HEK293T (cell line): ENCODE measurements at regions not wholly inside any gene's neighbourhood (a gene's known extent, or its start where the extent isn't known, plus 50 kb on each side); places are given as distances from the start of the nearest gene placed in this dataset.

Source experiments
- CTCF ChIA-PET: fragments of 350-600 bp; formaldehyde crosslinking; extraction: SDS; loops from one replicate; lab custom pipeline; 2021; ENCODE audit warnings: antibody characterized with exemption, inconsistent platforms; lab: Yijun Ruan, JAX
- POLR2A ChIA-PET: fragments of 350-600 bp; formaldehyde crosslinking; extraction: SDS; loops from one replicate; lab custom pipeline; 2020; ENCODE audit warnings: antibody characterized with exemption, inconsistent platforms; lab: Yijun Ruan, JAX
- DNase-seq: peaks from one replicate; pipeline ENCODE4 v3.0.0; 2012; ENCODE audit warnings: mixed read lengths; ENCODE audit errors: extremely low spot score
- ARNT ChIP-seq: fragments of 450-650 bp; IDR thresholded peaks from 2 replicates; pipeline ENCODE4 v1.6.1; 2017; ENCODE audit warnings: mild to moderate bottlenecking
- BHLHE40 ChIP-seq: fragments of 450-650 bp; IDR thresholded peaks from 2 replicates; pipeline ENCODE4 v1.6.1; 2016; ENCODE audit warnings: mild to moderate bottlenecking, moderate library complexity, borderline replicate concordance
- CTBP1 ChIP-seq: fragments of 450-650 bp; IDR thresholded peaks from 2 replicates; pipeline ENCODE4 v1.6.1; 2016; ENCODE audit warnings: borderline replicate concordance
- ELF4 ChIP-seq: fragments of 450-650 bp; IDR thresholded peaks from 2 replicates; pipeline ENCODE4 v1.6.1; 2017; ENCODE audit warnings: antibody characterized with exemption
- FOXA1 ChIP-seq: fragments of 450-650 bp; IDR thresholded peaks from 2 replicates; pipeline ENCODE4 v1.6.1; 2016; ENCODE audit warnings: mild to moderate bottlenecking
- FOXK2 ChIP-seq: fragments of 450-650 bp; IDR thresholded peaks from 2 replicates; pipeline ENCODE4 v1.6.1; 2016; ENCODE audit warnings: mild to moderate bottlenecking
- FOXM1 ChIP-seq: fragments of 450-650 bp; IDR thresholded peaks from 2 replicates; pipeline ENCODE4 v1.6.1; 2017; ENCODE audit warnings: mild to moderate bottlenecking, borderline replicate concordance
- HDGF ChIP-seq: fragments of 450-650 bp; IDR thresholded peaks from 2 replicates; pipeline ENCODE4 v1.6.1; 2017; ENCODE audit warnings: antibody characterized with exemption, borderline replicate concordance
- L3MBTL2 ChIP-seq: fragments of 450-650 bp; conservative IDR thresholded peaks from 2 replicates; pipeline ENCODE4 v1.6.1; 2016; ENCODE audit warnings: mild to moderate bottlenecking
- LEF1 ChIP-seq: fragments of 450-650 bp; IDR thresholded peaks from 2 replicates; pipeline ENCODE4 v1.6.1; 2017; ENCODE audit warnings: mild to moderate bottlenecking, borderline replicate concordance
- NFRKB ChIP-seq: fragments of 450-650 bp; IDR thresholded peaks from 2 replicates; pipeline ENCODE4 v1.6.1; 2016; ENCODE audit warnings: mild to moderate bottlenecking, moderate library complexity
- SP1 ChIP-seq: fragments of 450-650 bp; IDR thresholded peaks from 2 replicates; pipeline ENCODE4 v1.6.1; 2017
- SUZ12 ChIP-seq: fragments of 450-650 bp; IDR thresholded peaks from 2 replicates; pipeline ENCODE4 v1.6.1; 2016; ENCODE audit warnings: mild to moderate bottlenecking
- TARDBP ChIP-seq: fragments of 450-650 bp; IDR thresholded peaks from 2 replicates; pipeline ENCODE4 v1.6.1; 2016
- ZNF384 ChIP-seq: fragments of 450-650 bp; IDR thresholded peaks from 2 replicates; pipeline ENCODE4 v1.6.1; 2016
- TF ChIP-seq, protein P1 (sequence below): fragments of 450-650 bp; IDR thresholded peaks from 2 replicates; pipeline ENCODE4 v1.6.1; 2016

DNA sequence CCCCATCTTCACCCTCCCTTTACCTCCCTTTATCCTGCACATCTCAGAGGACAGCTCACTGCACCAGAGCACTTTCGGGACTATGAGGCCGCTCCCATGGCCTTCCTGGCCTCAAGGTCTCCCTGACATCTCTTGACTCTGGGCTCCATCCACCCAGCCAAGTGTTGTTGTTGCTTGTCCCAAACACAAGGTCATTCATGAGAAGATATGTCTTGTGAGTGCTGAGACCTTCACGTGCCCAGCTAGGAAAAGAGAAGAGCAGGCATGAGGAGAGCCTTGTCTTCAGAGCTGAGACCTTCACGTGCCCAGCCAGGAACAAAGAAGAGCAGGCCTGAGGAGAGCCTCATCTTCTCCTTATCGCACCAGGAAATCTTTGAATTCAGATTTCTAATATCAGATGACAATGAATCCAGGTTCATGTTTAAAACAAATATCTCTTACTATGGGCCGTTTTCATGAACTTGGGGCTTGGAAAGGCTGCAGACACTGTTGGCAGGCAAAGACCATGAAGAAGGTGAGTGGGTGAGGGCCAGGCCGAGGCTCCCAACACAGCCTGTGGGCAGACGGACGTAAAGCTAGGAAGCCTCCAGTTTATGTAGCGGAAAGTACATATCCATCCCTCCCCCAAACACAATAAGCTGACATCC lies 256.1 kb downstream of the NDUFA10 start:
- no peak for DNase-seq
- TF ChIP-seq BHLHE40: no peak
- TF ChIP-seq, protein P1, sequence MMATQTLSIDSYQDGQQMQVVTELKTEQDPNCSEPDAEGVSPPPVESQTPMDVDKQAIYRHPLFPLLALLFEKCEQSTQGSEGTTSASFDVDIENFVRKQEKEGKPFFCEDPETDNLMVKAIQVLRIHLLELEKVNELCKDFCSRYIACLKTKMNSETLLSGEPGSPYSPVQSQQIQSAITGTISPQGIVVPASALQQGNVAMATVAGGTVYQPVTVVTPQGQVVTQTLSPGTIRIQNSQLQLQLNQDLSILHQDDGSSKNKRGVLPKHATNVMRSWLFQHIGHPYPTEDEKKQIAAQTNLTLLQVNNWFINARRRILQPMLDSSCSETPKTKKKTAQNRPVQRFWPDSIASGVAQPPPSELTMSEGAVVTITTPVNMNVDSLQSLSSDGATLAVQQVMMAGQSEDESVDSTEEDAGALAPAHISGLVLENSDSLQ: no peak
- TF ChIP-seq FOXM1: no peak
- TF ChIP-seq TARDBP: no peak
- TF ChIP-seq SUZ12: no peak
- no peak for TF ChIP-seq ARNT
- no peak for TF ChIP-seq NFRKB
- TF ChIP-seq FOXK2: no peak
- TF ChIP-seq ZNF384: no peak
- ChIA-PET CTCF (no interaction called here), POLR2A (no interaction called here)

- TF ChIP-seq, protein P1: no peak
- TF ChIP-seq ELF4 (no peak), CTBP1 (no peak), LEF1 (no peak), SP1 (no peak), ARNT (no peak), FOXM1 (no peak)
- POLR2A ChIA-PET: no interaction called here
- DNase-seq: no peak
- CTCF ChIA-PET: no interaction called here
Measured at GRCh38 chr2:239768031-239768790, 256.9 kb downstream of the NDUFA10 start.

DNA sequence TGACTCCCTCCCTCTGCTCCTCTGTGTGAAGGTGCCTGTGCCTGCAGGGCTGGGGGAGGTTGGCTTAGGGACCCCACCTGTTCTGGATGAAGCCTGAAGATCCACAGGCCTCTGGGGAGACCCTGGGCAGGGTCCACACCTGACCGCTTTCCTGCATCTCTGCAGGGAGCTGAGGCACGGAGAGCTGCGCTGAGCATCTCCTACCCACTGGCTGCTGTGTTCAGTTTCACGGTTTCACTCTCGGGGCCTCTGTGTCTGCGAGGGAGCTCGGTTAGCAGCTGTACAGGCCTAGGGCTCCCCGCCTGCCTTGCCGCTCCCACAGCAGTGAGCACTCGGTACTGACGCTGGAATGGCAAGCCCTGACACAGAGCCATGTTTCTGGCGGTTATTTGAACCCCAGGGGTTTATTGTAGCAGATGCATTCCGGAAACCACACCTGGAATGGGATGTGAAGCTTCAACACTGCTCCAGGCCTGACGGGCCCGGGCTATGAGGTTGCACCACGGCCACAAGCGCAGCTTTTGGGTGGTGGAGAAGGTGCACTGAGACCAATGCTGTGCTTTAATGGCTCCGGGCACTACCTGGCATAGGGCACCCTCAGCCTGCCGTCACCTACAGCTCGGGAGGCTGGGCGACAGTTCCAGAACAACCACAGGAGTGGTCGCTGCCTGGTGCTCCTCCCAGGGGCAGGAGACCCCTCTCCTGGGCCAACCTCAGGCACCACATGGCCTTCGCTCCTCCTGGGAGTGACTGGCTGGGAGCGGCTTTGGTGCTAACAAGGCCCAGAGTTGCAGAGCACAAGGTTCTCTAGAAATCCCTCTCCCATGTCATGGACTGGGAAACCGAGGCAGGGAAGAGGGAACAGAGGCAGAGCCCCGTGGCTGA lies 257.9 kb downstream of the NDUFA10 start:
- TF ChIP-seq LEF1 (no peak), HDGF (no peak), TARDBP (no peak), FOXK2 (no peak)
- no peak for DNase-seq
- ChIA-PET POLR2A (no interaction called here), CTCF (no interaction called here)

- TF ChIP-seq ZNF384 (no peak), ARNT (no peak), BHLHE40 (no peak), ELF4 (no peak), LEF1 (no peak), SP1 (no peak), FOXA1 (no peak), SUZ12 (no peak), NFRKB (no peak), TARDBP (no peak), FOXK2 (no peak), HDGF (no peak), CTBP1 (no peak), FOXM1 (no peak), L3MBTL2 (no peak)
- TF ChIP-seq, protein P1: no peak
- ChIA-PET POLR2A (no interaction called here), CTCF (no interaction called here)
- no peak for DNase-seq
Measured at GRCh38 chr2:239765911-239766310, 259.2 kb downstream of the NDUFA10 start.

DNA sequence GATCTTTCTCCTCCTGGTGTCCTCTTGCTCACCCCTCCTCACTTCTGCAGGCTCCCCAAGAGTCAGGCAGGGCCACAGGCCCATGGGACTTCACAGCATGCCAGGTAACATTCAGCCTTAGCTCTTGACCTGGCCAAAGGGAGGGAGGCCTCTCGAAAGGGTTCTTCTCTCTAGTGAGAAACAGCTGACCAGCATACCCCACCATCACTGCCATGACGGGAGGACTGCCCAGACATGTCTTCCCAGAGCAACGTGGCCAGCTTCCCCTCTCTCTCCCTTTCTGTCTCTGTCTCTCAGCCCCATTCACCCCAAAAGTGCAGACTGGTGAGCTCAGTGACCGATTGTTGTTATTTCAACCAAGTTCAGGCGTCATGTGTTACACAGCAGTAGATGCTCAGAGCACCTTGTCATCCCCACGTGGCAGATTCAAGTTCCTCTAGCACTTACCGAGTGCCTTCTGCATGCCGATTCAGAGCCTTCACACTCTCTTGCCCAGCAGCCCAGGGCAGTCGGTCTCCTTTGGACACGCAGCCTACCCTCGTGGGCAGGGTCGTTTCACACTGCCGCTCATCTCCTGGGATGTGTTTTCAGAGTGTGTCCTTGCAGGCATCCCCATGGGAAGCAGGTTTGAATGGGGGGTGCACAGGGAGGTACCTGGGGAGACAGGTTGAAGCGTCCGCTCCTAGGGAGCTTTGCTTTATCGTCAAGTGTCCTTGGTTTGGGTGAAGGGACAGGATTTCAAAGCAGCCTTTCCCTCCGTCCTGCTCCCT lies 259.9 kb downstream of the NDUFA10 start:
- no peak for DNase-seq
- TF ChIP-seq SUZ12 (no peak), NFRKB (no peak), ZNF384 (no peak), ELF4 (no peak), FOXK2 (no peak), LEF1 (no peak), SP1 (no peak), L3MBTL2 (no peak), FOXM1 (no peak), TARDBP (no peak), ARNT (no peak), FOXA1 (no peak), CTBP1 (no peak), HDGF (no peak), BHLHE40 (no peak)
- TF ChIP-seq, protein P1: no peak
- ChIA-PET CTCF (no interaction called here), POLR2A (no interaction called here)
